HG02973 (cell line): ENCODE measurements at regions not wholly inside any gene's neighbourhood (a gene's known extent, or its start where the extent isn't known, plus 50 kb on each side); places are given as distances from the start of the nearest gene placed in this dataset.
"Not testable (repeated sequence)": the region's sequence is repeated elsewhere in the genome, so short reads cannot be mapped to it uniquely, and the experiment has no call there.

ENCODE experiments used
- ATAC-seq: cut with Tn5 transposase; IDR thresholded peaks from one replicate; pipeline ENCODE4 v1.9.1; 2021; ENCODE audit warnings: moderate library complexity; ENCODE audit not compliant: unreplicated experiment

- ATAC-seq: no peak
These were observed 238.8 kb downstream of the ACTR3 start for GRCh38 chr2:114128725-114129124.

- ATAC-seq: not testable (repeated sequence)
These were observed 242.2 kb downstream of the ACTR3 start for GRCh38 chr2:114132050-114132449.

- ATAC-seq: no peak
These were observed 244.3 kb downstream of the ACTR3 start for GRCh38 chr2:114134146-114134545.

- ATAC-seq: no peak
These were observed 249.7 kb downstream of the ACTR3 start for GRCh38 chr2:114139542-114139941.

GRCh38 chr2:114156366-114157056 is 266.6 kb downstream of the ACTR3 start:
- ATAC-seq: no peak

GRCh38 chr2:114157057-114157385 is 267.1 kb downstream of the ACTR3 start:
- ATAC-seq: no peak

- ATAC-seq: no peak
These were observed 270.5 kb downstream of the ACTR3 start for GRCh38 chr2:114160263-114160981.

- no peak for ATAC-seq
These were observed 271.5 kb downstream of the ACTR3 start for GRCh38 chr2:114161371-114161770.

GRCh38 chr2:114167799-114168198 is 274.6 kb upstream of the DPP10 start:
- ATAC-seq: no peak

- no peak for ATAC-seq
These were observed 272.4 kb upstream of the DPP10 start for GRCh38 chr2:114170070-114170469.

- no peak for ATAC-seq
These were observed 266.9 kb upstream of the DPP10 start for GRCh38 chr2:114175507-114175906.

GRCh38 chr2:114185501-114185900 is 256.9 kb upstream of the DPP10 start:
- no peak for ATAC-seq

- no peak for ATAC-seq
These were observed 250.1 kb upstream of the DPP10 start for GRCh38 chr2:114192362-114192761.

- ATAC-seq: no peak
These were observed 240.7 kb upstream of the DPP10 start for GRCh38 chr2:114201781-114202180.

GRCh38 chr2:114203679-114204078 is 238.8 kb upstream of the DPP10 start:
- ATAC-seq: no peak

- no peak for ATAC-seq
These were observed 228.6 kb upstream of the DPP10 start for GRCh38 chr2:114213808-114214207.

- ATAC-seq: no peak
These were observed 224.1 kb upstream of the DPP10 start for GRCh38 chr2:114218383-114218782.

- ATAC-seq: no peak
These were observed 223.0 kb upstream of the DPP10 start for GRCh38 chr2:114219456-114219855.

- no peak for ATAC-seq
These were observed 220.1 kb upstream of the DPP10 start for GRCh38 chr2:114222344-114222743.

GRCh38 chr2:114231921-114232320 is 210.5 kb upstream of the DPP10 start:
- ATAC-seq: no peak

GRCh38 chr2:114237331-114237730 is 205.1 kb upstream of the DPP10 start:
- ATAC-seq: no peak

- ATAC-seq: no peak
These were observed 203.4 kb upstream of the DPP10 start for GRCh38 chr2:114238910-114239559.
